GM23248 (cell line): ENCODE measurements at regions not wholly inside any gene's neighbourhood (a gene's known extent, or its start where the extent isn't known, plus 50 kb on each side); places are given as distances from the start of the nearest gene placed in this dataset.

Experiments
- EZH2 ChIP-seq: fragments of 200-600 bp; sonication (generic); IDR thresholded peaks from 2 replicates; pipeline ENCODE4 v1.6.1; 2018; ENCODE audit warnings: antibody characterized with exemption, mild to moderate bottlenecking; ENCODE audit not compliant: insufficient read depth, poor library complexity, severe bottlenecking
- EZH2phosphoT487 ChIP-seq: fragments of 200-600 bp; sonication (generic); IDR thresholded peaks from 2 replicates; pipeline ENCODE4 v1.6.1; 2018; ENCODE audit warnings: antibody characterized with exemption, moderate library complexity, mild to moderate bottlenecking, low read depth; ENCODE audit not compliant: insufficient read depth

DNA sequence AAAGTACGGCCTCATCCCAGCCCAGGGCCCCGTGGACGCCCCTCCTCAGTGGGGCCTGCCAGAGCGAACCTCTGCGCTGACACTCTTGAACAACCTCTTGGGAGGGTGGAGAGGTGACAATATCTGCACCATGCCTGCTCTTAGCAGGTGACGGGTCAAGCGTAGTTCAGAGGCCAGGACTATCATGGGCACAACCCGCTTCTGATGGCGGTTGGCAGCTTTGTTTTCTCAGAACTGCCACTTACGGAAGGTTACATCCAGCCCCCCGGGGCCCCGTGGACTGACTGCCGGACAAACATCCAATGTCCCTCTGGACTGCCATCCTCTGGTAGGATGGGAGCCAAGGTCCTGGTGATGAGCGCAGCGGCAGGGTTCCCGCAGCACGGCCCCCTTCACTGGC, 91.1 kb downstream of the TUBA3C start:
- TF ChIP-seq EZH2 (no peak), EZH2phosphoT487 (no peak)
